CD4-positive, alpha-beta T cell treated with Interleukin-4 for 4 hours (primary cell): ENCODE measurements at regions not wholly inside any gene's neighbourhood (a gene's known extent, or its start where the extent isn't known, plus 50 kb on each side); places are given as distances from the start of the nearest gene placed in this dataset.
"Not testable (repeated sequence)": the region's sequence is repeated elsewhere in the genome, so short reads cannot be mapped to it uniquely, and the experiment has no call there.

Experiments
- DNase-seq: peaks from one replicate; pipeline ENCODE4 v3.0.0-alpha.2; 2020

GRCh38 chr6:169935348-169935718 is 183.9 kb downstream of the ERMARD start:
- DNase-seq, result no peak

GRCh38 chr6:169934699-169935347 is 183.4 kb downstream of the ERMARD start:
- no peak for DNase-seq

GRCh38 chr6:169933839-169934698 is 182.6 kb downstream of the ERMARD start:
- DNase-seq, result no peak

- DNase-seq, result no peak
Measured at GRCh38 chr6:169933251-169933821, 181.9 kb downstream of the ERMARD start.

- no peak for DNase-seq
Measured at GRCh38 chr6:169932491-169932890, 181.1 kb downstream of the ERMARD start.

- no peak for DNase-seq
Measured at GRCh38 chr6:169931261-169931660, 179.8 kb downstream of the ERMARD start.

GRCh38 chr6:169930799-169931198 is 179.4 kb downstream of the ERMARD start:
- DNase-seq, result no peak

- DNase-seq, result no peak
Measured at GRCh38 chr6:169927711-169928110, 176.3 kb downstream of the ERMARD start.

GRCh38 chr6:169926617-169927417 is 175.4 kb downstream of the ERMARD start:
- no peak for DNase-seq

- DNase-seq, result no peak
Measured at GRCh38 chr6:169923468-169924464, 172.3 kb downstream of the ERMARD start.

GRCh38 chr6:169921853-169922824 is 170.7 kb downstream of the ERMARD start:
- DNase-seq, result no peak

GRCh38 chr6:169921217-169921616 is 169.8 kb downstream of the ERMARD start:
- DNase-seq, result no peak

- DNase-seq, result no peak
Measured at GRCh38 chr6:169920359-169921020, 169.1 kb downstream of the ERMARD start.

- DNase-seq, result no peak
Measured at GRCh38 chr6:169918954-169919549, 167.6 kb downstream of the ERMARD start.

GRCh38 chr6:169918239-169918953 is 167.0 kb downstream of the ERMARD start:
- DNase-seq, result no peak

- DNase-seq, result no peak
Measured at GRCh38 chr6:169917153-169917552, 165.7 kb downstream of the ERMARD start.

- DNase-seq, result no peak
Measured at GRCh38 chr6:169915769-169916550, 164.5 kb downstream of the ERMARD start.

GRCh38 chr6:169913745-169914144 is 162.3 kb downstream of the ERMARD start:
- DNase-seq, result not testable (repeated sequence)
